HL-60 (cell line): ENCODE measurements at regions not wholly inside any gene's neighbourhood (a gene's known extent, or its start where the extent isn't known, plus 50 kb on each side); places are given as distances from the start of the nearest gene placed in this dataset.

Experiments used
- CTCF ChIP-seq: IDR thresholded peaks from one replicate; pipeline ENCODE4 v1.5.1; 2011; ENCODE audit warnings: low read length, control low read depth, inconsistent platforms; ENCODE audit not compliant: insufficient read depth
- GABPA ChIP-seq: IDR thresholded peaks from 2 replicates; pipeline ENCODE4 v1.6.1; 2012; ENCODE audit warnings: low read depth
- POLR2AphosphoS5 ChIP-seq: IDR thresholded peaks from 2 replicates; pipeline ENCODE4 v1.6.1; 2012; ENCODE audit warnings: low read depth
- SPI1 ChIP-seq: IDR thresholded peaks from 2 replicates; pipeline ENCODE4 v1.6.1; 2012; ENCODE audit warnings: low read depth, mild to moderate bottlenecking, borderline replicate concordance
- TF ChIP-seq, protein P1 (sequence below): IDR thresholded peaks from 2 replicates; pipeline ENCODE4 v1.6.1; 2012; ENCODE audit warnings: low read depth; ENCODE audit not compliant: insufficient replicate concordance

DNA sequence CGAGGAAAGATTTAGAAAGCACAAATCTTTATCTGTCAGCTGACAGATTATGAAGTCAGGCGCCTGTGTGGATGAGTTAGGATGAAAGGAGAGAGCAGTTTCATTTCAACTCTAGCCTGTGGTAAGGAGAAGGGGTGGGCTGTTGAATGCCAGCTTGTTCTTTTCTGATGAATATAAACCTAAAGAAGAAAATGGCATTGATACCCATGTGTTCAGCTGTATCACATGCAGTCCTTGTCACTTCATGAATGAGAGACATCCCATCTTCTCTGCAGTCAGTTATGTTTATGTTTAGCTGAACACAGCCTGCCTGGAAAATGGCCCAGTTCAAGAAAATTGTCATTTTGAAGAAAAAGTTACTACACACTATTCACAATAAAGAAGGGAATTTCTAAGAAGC, 345.7 kb upstream of the RBMS3 start:
- no peak for TF ChIP-seq CTCF
- TF ChIP-seq, protein P1, sequence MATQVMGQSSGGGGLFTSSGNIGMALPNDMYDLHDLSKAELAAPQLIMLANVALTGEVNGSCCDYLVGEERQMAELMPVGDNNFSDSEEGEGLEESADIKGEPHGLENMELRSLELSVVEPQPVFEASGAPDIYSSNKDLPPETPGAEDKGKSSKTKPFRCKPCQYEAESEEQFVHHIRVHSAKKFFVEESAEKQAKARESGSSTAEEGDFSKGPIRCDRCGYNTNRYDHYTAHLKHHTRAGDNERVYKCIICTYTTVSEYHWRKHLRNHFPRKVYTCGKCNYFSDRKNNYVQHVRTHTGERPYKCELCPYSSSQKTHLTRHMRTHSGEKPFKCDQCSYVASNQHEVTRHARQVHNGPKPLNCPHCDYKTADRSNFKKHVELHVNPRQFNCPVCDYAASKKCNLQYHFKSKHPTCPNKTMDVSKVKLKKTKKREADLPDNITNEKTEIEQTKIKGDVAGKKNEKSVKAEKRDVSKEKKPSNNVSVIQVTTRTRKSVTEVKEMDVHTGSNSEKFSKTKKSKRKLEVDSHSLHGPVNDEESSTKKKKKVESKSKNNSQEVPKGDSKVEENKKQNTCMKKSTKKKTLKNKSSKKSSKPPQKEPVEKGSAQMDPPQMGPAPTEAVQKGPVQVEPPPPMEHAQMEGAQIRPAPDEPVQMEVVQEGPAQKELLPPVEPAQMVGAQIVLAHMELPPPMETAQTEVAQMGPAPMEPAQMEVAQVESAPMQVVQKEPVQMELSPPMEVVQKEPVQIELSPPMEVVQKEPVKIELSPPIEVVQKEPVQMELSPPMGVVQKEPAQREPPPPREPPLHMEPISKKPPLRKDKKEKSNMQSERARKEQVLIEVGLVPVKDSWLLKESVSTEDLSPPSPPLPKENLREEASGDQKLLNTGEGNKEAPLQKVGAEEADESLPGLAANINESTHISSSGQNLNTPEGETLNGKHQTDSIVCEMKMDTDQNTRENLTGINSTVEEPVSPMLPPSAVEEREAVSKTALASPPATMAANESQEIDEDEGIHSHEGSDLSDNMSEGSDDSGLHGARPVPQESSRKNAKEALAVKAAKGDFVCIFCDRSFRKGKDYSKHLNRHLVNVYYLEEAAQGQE, result no peak
- no peak for TF ChIP-seq POLR2AphosphoS5
- no peak for TF ChIP-seq GABPA
- no peak for TF ChIP-seq SPI1
